Tibial nerve (tissue), 4 donors: ENCODE measurements at regions not wholly inside any gene's neighbourhood (a gene's known extent, or its start where the extent isn't known, plus 50 kb on each side); places are given as distances from the start of the nearest gene placed in this dataset.

ENCODE experiments used
- DNase-seq, 2 donors: peaks; one replicate each; pipeline ENCODE4 v3.0.0-alpha.2; 2019; ENCODE audit warnings: low spot score in 2 of 2
- H3K27ac ChIP-seq, 4 donors: fragments of 200-600 bp; sonication (generic) in 3 of 4; one replicate each; pipeline ENCODE4 v1.5.1; 2017 to 2019; ENCODE audit warnings: mild to moderate bottlenecking in 1 of 4
- H3K27me3 ChIP-seq, 2 donors: fragments of 200-600 bp; sonication (generic) in 1 of 2; one replicate each; pipeline versions ENCODE4 v1.5.1 to v1.6.0; 2017 to 2019
- H3K36me3 ChIP-seq, 3 donors: fragments of 200-600 bp; sonication (generic); one replicate each; pipeline ENCODE4 v1.5.1; 2018 to 2019
- H3K4me1 ChIP-seq, 4 donors: fragments of 200-600 bp; sonication (generic) in 3 of 4; one replicate each; pipeline ENCODE4 v1.5.1; 2017 to 2019
- H3K4me3 ChIP-seq, 4 donors: fragments of 200-600 bp; sonication (generic) in 3 of 4; one replicate each; pipeline ENCODE4 v1.5.1; 2017 to 2019; ENCODE audit warnings: mild to moderate bottlenecking in 1 of 4, moderate library complexity in 1 of 4
- H3K9me3 ChIP-seq, 4 donors: fragments of 200-600 bp; sonication (generic) in 3 of 4; one replicate each; pipeline ENCODE4 v1.5.1; 2017 to 2019
- CTCF ChIP-seq, 5 experiments: fragments of 200-600 bp in 3 of 5; fragments of 450-650 bp in 2 of 5; sonication (generic) in 3 of 5; IDR thresholded peaks; one replicate each; pipeline ENCODE4 v1.5.1; 2016 to 2019; ENCODE audit warnings: antibody characterized with exemption in 5 of 5, mild to moderate bottlenecking in 3 of 5, moderate library complexity in 2 of 5
- EP300 ChIP-seq, 2 donors: sonication (generic); formaldehyde crosslinking; IDR thresholded peaks; one replicate each; pipeline ENCODE4 v1.6.1; 2017; ENCODE audit warnings: antibody characterized with exemption in 2 of 2, mild to moderate bottlenecking in 1 of 2
- POLR2A ChIP-seq, 2 donors: fragments of 450-650 bp; IDR thresholded peaks; one replicate each; pipeline ENCODE4 v1.6.1; 2017; ENCODE audit warnings: antibody characterized with exemption in 2 of 2, mild to moderate bottlenecking in 2 of 2, moderate library complexity in 2 of 2
- WGBS, 2 donors: methylation state at CpG; one replicate each; pipeline ENCODE4 v1.1.5; 2018; 5-methylcytosine and 5-hydroxymethylcytosine counted together

- Histone ChIP-seq H3K9me3 (peaks cover 0 to 7% (median 0%) of the 10 kb centered on the region in 4 donors), H3K36me3 (no peaks in the 10 kb centered on the region), H3K27ac (no peak overlapping the region), H3K4me1 (no peaks in the 10 kb centered on the region), H3K4me3 (no peak overlapping the region), H3K27me3 (no peaks in the 10 kb centered on the region)
- TF ChIP-seq POLR2A (IDR thresholded peaks at IDR 0.05) = no peak
- no peak for TF ChIP-seq EP300 (IDR thresholded peaks at IDR 0.05)
- no peak for TF ChIP-seq CTCF (IDR thresholded peaks at IDR 0.05)
- WGBS, 2 donors = 87 to 92% methylated on average over 5 of the region's 5 CpGs
- no peak for DNase-seq
Measured at GRCh38 chr10:121231079-121231478, 367.2 kb downstream of the FGFR2 start.

GRCh38 chr10:121232494-121232893, 365.8 kb downstream of the FGFR2 start:
- 81% methylated on average over 10 of the region's 10 CpGs for WGBS, 2 donors
- H3K27ac ChIP-seq = no peak overlapping the region
- TF ChIP-seq CTCF (IDR thresholded peaks at IDR 0.05) (no peak), EP300 (IDR thresholded peaks at IDR 0.05) (no peak), POLR2A (IDR thresholded peaks at IDR 0.05) (no peak)
- H3K9me3 ChIP-seq = peaks cover 0 to 15% (median under 1%) of the 10 kb centered on the region in 4 donors
- H3K4me3 ChIP-seq = no peak overlapping the region
- no peaks in the 10 kb centered on the region for H3K4me1 ChIP-seq
- DNase-seq = no peak
- H3K27me3 ChIP-seq = no peaks in the 10 kb centered on the region
- H3K36me3 ChIP-seq = no peaks in the 10 kb centered on the region

- Histone ChIP-seq H3K9me3 (peaks cover 0 to 24% (median 2%) of the 10 kb centered on the region in 4 donors), H3K27ac (no peak overlapping the region), H3K36me3 (no peaks in the 10 kb centered on the region), H3K4me1 (no peaks in the 10 kb centered on the region), H3K4me3 (no peak overlapping the region), H3K27me3 (no peaks in the 10 kb centered on the region)
- TF ChIP-seq CTCF (IDR thresholded peaks at IDR 0.05) (no peak), EP300 (IDR thresholded peaks at IDR 0.05) (no peak), POLR2A (IDR thresholded peaks at IDR 0.05) (no peak)
- WGBS, 2 donors = 94 to 98% methylated on average over 2 of the region's 2 CpGs
- DNase-seq = no peak
Measured at GRCh38 chr10:121235692-121236091, 362.6 kb downstream of the FGFR2 start.

GRCh38 chr10:121236621-121237020, 361.6 kb downstream of the FGFR2 start:
- H3K27ac ChIP-seq = no peak overlapping the region
- DNase-seq = no peak
- TF ChIP-seq EP300 (IDR thresholded peaks at IDR 0.05) = no peak
- no peak for TF ChIP-seq POLR2A (IDR thresholded peaks at IDR 0.05)
- TF ChIP-seq CTCF (IDR thresholded peaks at IDR 0.05) = no peak
- 88 to 92% methylated on average over 4 of the region's 4 CpGs for WGBS, 2 donors
- H3K4me3 ChIP-seq = no peak overlapping the region
- no peaks in the 10 kb centered on the region for H3K4me1 ChIP-seq
- H3K36me3 ChIP-seq = no peaks in the 10 kb centered on the region
- peaks cover 0 to 24% (median 2%) of the 10 kb centered on the region in 4 donors for H3K9me3 ChIP-seq
- H3K27me3 ChIP-seq = no peaks in the 10 kb centered on the region

- WGBS, 2 donors = 85 to 87% methylated on average over 2 of the region's 2 CpGs
- H3K27me3 ChIP-seq = no peaks in the 10 kb centered on the region
- H3K36me3 ChIP-seq = no peaks in the 10 kb centered on the region
- no peak overlapping the region for H3K27ac ChIP-seq
- H3K4me1 ChIP-seq = peaks cover 0 to 4% (median 0%) of the 10 kb centered on the region in 4 donors
- DNase-seq = no peak
- TF ChIP-seq CTCF (IDR thresholded peaks at IDR 0.05) (no peak), POLR2A (IDR thresholded peaks at IDR 0.05) (no peak), EP300 (IDR thresholded peaks at IDR 0.05) (no peak)
- no peak overlapping the region for H3K4me3 ChIP-seq
- H3K9me3 ChIP-seq = peaks cover 0 to 24% (median 2%) of the 10 kb centered on the region in 4 donors
Measured at GRCh38 chr10:121237718-121238117, 360.5 kb downstream of the FGFR2 start.
